GM06990 (cell line): ENCODE measurements at regions not wholly inside any gene's neighbourhood (a gene's known extent, or its start where the extent isn't known, plus 50 kb on each side); places are given as distances from the start of the nearest gene placed in this dataset.

Experiments
- DNase-seq: peaks from one replicate; pipeline ENCODE4 v3.0.0-alpha.2; 2011; ENCODE audit not compliant: insufficient read length; ENCODE audit errors: extremely low read depth
- H3K27me3 ChIP-seq: replicated peaks from 2 replicates; pipeline ENCODE4 v1.6.0; 2011; ENCODE audit warnings: low read length; ENCODE audit not compliant: control insufficient read depth, insufficient read depth
- H3K36me3 ChIP-seq: 2 replicates; pipeline ENCODE4 v1.5.1; 2011; ENCODE audit warnings: low read length; ENCODE audit not compliant: control insufficient read depth, insufficient read depth
- H3K4me3 ChIP-seq: replicated peaks from 2 replicates; pipeline ENCODE4 v1.5.1; 2011; ENCODE audit warnings: low read depth, mild to moderate bottlenecking, control low read depth, low read length
- TF ChIP-seq, protein P1 (sequence below): IDR thresholded peaks from 2 replicates; pipeline ENCODE4 v1.5.1; 2011; ENCODE audit warnings: low read length, control low read depth, mild to moderate bottlenecking, inconsistent platforms; ENCODE audit not compliant: insufficient read depth, poor library complexity, severe bottlenecking

DNA sequence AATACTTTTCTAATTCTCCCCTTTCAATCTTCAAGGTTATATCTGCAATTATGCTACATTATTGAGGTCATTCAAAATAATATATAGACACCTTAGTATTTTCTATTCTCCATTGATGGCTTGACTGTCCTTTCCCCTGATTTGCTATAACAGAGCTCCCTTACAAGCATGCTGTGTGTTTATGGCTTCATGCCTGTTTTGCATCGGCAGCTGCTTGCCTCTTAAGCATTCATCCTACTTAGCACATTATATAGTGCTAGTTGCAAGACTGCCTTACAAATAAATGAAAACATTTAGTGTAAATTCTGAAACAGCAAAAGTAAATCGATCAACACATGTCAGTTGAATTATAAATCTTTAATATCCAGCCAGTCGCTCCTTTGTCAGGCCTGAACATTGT is 476.2 kb upstream of the POU3F2 start:
- no peaks in the 10 kb centered on the region for H3K36me3 ChIP-seq
- no peak for DNase-seq
- H3K27me3 ChIP-seq: no peaks in the 10 kb centered on the region
- H3K4me3 ChIP-seq: no peak overlapping the region
- TF ChIP-seq, protein P1, sequence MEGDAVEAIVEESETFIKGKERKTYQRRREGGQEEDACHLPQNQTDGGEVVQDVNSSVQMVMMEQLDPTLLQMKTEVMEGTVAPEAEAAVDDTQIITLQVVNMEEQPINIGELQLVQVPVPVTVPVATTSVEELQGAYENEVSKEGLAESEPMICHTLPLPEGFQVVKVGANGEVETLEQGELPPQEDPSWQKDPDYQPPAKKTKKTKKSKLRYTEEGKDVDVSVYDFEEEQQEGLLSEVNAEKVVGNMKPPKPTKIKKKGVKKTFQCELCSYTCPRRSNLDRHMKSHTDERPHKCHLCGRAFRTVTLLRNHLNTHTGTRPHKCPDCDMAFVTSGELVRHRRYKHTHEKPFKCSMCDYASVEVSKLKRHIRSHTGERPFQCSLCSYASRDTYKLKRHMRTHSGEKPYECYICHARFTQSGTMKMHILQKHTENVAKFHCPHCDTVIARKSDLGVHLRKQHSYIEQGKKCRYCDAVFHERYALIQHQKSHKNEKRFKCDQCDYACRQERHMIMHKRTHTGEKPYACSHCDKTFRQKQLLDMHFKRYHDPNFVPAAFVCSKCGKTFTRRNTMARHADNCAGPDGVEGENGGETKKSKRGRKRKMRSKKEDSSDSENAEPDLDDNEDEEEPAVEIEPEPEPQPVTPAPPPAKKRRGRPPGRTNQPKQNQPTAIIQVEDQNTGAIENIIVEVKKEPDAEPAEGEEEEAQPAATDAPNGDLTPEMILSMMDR: no peak

DNA sequence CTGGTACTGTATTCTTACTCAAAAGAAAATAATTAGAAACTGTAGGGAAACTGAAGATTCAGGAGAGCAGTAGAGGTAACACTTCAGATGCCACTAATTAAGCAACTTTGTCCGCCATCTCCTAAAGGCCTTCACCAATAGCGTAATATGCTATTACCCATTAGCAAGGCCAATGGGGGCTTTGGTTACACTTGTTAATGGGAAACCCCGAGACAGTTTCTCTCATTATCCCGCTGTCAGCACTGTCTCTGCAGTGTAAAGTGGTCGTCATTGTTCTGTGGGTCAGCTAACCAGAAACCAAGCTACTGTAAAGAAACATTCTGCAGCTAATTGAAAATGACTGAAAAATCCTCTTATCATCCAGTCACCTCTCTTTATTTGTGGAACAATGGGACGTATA is 468.0 kb upstream of the POU3F2 start:
- Histone ChIP-seq H3K27me3 (no peaks in the 10 kb centered on the region), H3K36me3 (no peaks in the 10 kb centered on the region), H3K4me3 (no peak overlapping the region)
- TF ChIP-seq, protein P1: no peak
- no peak for DNase-seq

- Histone ChIP-seq H3K27me3 (no peaks in the 10 kb centered on the region), H3K4me3 (no peak overlapping the region), H3K36me3 (no peaks in the 10 kb centered on the region)
- DNase-seq: no peak
- TF ChIP-seq, protein P1: no peak
Observed at GRCh38 chr6:98380589-98380988, 453.8 kb upstream of the POU3F2 start.

GRCh38 chr6:98382246-98382645 is 452.1 kb upstream of the POU3F2 start:
- TF ChIP-seq, protein P1: no peak
- Histone ChIP-seq H3K4me3 (no peak overlapping the region), H3K36me3 (no peaks in the 10 kb centered on the region), H3K27me3 (no peaks in the 10 kb centered on the region)
- DNase-seq: no peak

- DNase-seq: no peak
- H3K36me3 ChIP-seq: no peaks in the 10 kb centered on the region
- no peaks in the 10 kb centered on the region for H3K27me3 ChIP-seq
- H3K4me3 ChIP-seq: no peak overlapping the region
- TF ChIP-seq, protein P1: no peak
Observed at GRCh38 chr6:98384334-98384733, 450.0 kb upstream of the POU3F2 start.

DNA sequence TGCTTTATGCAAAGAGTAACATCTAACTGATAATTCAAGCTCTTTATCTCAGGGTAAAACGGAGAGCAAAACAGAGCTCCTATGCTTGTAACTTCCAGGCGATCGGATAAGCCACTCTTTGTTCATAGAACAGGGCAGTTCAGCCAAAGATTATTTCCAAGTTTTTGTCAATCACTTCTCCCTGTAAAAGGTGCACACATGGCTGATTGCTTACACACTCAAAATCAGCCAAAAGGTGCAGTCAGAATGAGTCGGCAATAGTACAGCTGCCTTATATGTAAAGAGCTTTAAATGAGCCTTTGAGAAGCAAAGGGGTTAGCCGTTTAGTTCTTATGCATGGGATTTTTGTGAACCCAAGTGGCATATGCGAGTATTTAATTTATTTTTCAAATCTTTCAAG is 449.6 kb upstream of the POU3F2 start:
- Histone ChIP-seq H3K36me3 (no peaks in the 10 kb centered on the region), H3K4me3 (no peak overlapping the region), H3K27me3 (no peaks in the 10 kb centered on the region)
- TF ChIP-seq, protein P1: no peak
- DNase-seq: no peak
